H1 (cell line): ENCODE measurements at regions not wholly inside any gene's neighbourhood (a gene's known extent, or its start where the extent isn't known, plus 50 kb on each side); places are given as distances from the start of the nearest gene placed in this dataset.

Experiments
- CTCF ChIA-PET: fragments of 300-600 bp; sonication (Branson Sonifier 250); formaldehyde crosslinking; loops from one replicate; lab custom pipeline; 2021; ENCODE audit not compliant: partially characterized antibody; lab: Charles Lee
- POLR2A ChIA-PET: fragments of 300-600 bp; sonication (Branson Sonifier 250); formaldehyde crosslinking; loops from one replicate; lab custom pipeline; 2021; ENCODE audit warnings: inconsistent platforms; ENCODE audit not compliant: partially characterized antibody; lab: Charles Lee
- DNase-seq, 2 experiments: peaks; one replicate each; pipeline versions ENCODE4 v3.0.0 to v3.0.0-alpha.2; 2010 to 2022; ENCODE audit warnings: low spot score in 2 of 2, low read depth in 1 of 2, mixed read lengths in 1 of 2
- FAIRE-seq: peaks from 2 replicates; lab custom pipeline; 2011; peaks lifted over from hg19 to GRCh38; lab: Jason Lieb, UNC
- H2AFZ ChIP-seq: 2 replicates; pipeline ENCODE4 v1.8.1; 2012; ENCODE audit warnings: low read length, inconsistent platforms
- H2AK5ac ChIP-seq: 2 replicates; pipeline ENCODE4 v1.6.1; 2013; ENCODE audit warnings: low read depth, low read length
- H2BK120ac ChIP-seq: replicated peaks from 2 replicates; pipeline ENCODE3; 2013; ENCODE audit warnings: low read depth, low read length, inconsistent platforms
- H2BK12ac ChIP-seq: 2 replicates; pipeline ENCODE4 v1.6.1; 2013; ENCODE audit warnings: low read depth, low read length
- H2BK15ac ChIP-seq: 2 replicates; pipeline ENCODE4 v1.6.1; 2013; ENCODE audit warnings: low read length
- H2BK20ac ChIP-seq: 2 replicates; pipeline ENCODE4 v1.6.1; 2013; ENCODE audit warnings: low read length
- H2BK5ac ChIP-seq: 2 replicates; pipeline ENCODE4 v1.6.1; 2013; ENCODE audit warnings: low read depth, low read length
- H3K14ac ChIP-seq: 2 replicates; pipeline ENCODE4 v1.6.1; 2013; ENCODE audit warnings: inconsistent platforms; ENCODE audit not compliant: insufficient read length
- H3K18ac ChIP-seq: 2 replicates; pipeline ENCODE4 v1.6.1; 2013; ENCODE audit warnings: low read length; ENCODE audit errors: extremely low read depth
- H3K23ac ChIP-seq: 2 replicates; pipeline ENCODE4 v1.6.1; 2013; ENCODE audit warnings: inconsistent platforms; ENCODE audit not compliant: insufficient read length
- H3K23me2 ChIP-seq: 2 replicates; pipeline ENCODE4 v1.6.1; 2013; ENCODE audit warnings: low read depth, low read length
- H3K27ac ChIP-seq: 2 replicates; pipeline ENCODE4 v1.6.1; 2011; ENCODE audit warnings: low read depth, low read length, inconsistent platforms
- H3K27me3 ChIP-seq, 4 experiments: replicated peaks in 1 of 4; 1 replicate in 1 of 4; 2 replicates in 3 of 4; pipeline versions ENCODE4 v1.6.1 to v1.8.1; 2011 to 2013; ENCODE audit warnings: low read length in 3 of 4, mild to moderate bottlenecking in 3 of 4, inconsistent platforms in 2 of 4, mixed read lengths in 2 of 4, moderate library complexity in 1 of 4; ENCODE audit not compliant: control insufficient read depth in 3 of 4, insufficient read depth in 3 of 4; ENCODE audit errors: extremely low read depth in 1 of 4
- H3K36me3 ChIP-seq, 4 experiments: 2 replicates each; pipeline versions ENCODE4 v1.6.1 to v1.8.1; 2011 to 2013; ENCODE audit warnings: mild to moderate bottlenecking in 4 of 4, low read length in 3 of 4, moderate library complexity in 2 of 4, control low read depth in 1 of 4, inconsistent platforms in 1 of 4; ENCODE audit not compliant: insufficient read depth in 4 of 4, control insufficient read depth in 2 of 4
- H3K4ac ChIP-seq: replicated peaks from 2 replicates; pipeline ENCODE3; 2013; ENCODE audit warnings: low read length, low read depth, mixed read lengths, inconsistent platforms; ENCODE audit not compliant: insufficient read length
- H3K4me1 ChIP-seq, 4 experiments: replicated peaks in 1 of 4; 1 replicate in 1 of 4; 2 replicates in 3 of 4; pipeline versions ENCODE4 v1.6.1 to v1.8.1; 2011 to 2013; ENCODE audit warnings: low read length in 3 of 4, inconsistent platforms in 2 of 4, mixed read lengths in 1 of 4; ENCODE audit not compliant: insufficient read depth in 4 of 4, control insufficient read depth in 3 of 4
- H3K4me2 ChIP-seq, 2 experiments: 2 replicates each; pipeline versions ENCODE4 v1.6.1 to v1.8.1; 2011 to 2013; ENCODE audit warnings: low read depth in 2 of 2, low read length in 2 of 2, control low read depth in 1 of 2, inconsistent platforms in 1 of 2, mild to moderate bottlenecking in 1 of 2; ENCODE audit not compliant: insufficient read depth in 1 of 2
- H3K4me3 ChIP-seq, 4 experiments: fragments of 200-600, 300-600 bp in 1 of 4; sonication (generic), shearing (Covaris generic), sonication (Bioruptor Twin) in 1 of 4; 2 replicates each; pipeline versions ENCODE4 v1.5.1 to v1.8.1; 2011 to 2016; ENCODE audit warnings: low read length in 4 of 4, low read depth in 3 of 4, control low read depth in 2 of 4, inconsistent platforms in 2 of 4, mild to moderate bottlenecking in 2 of 4, mixed read lengths in 1 of 4, moderate library complexity in 1 of 4; ENCODE audit not compliant: insufficient read depth in 2 of 4; ENCODE audit errors: extremely low read depth in 1 of 4
- H3K56ac ChIP-seq: replicated peaks from 2 replicates; pipeline ENCODE3; 2013; ENCODE audit warnings: low read depth, mild to moderate bottlenecking, mixed read lengths, low read length, inconsistent platforms; ENCODE audit not compliant: insufficient read length
- H3K79me1 ChIP-seq: 2 replicates; pipeline ENCODE4 v1.6.1; 2013; ENCODE audit warnings: low read depth, low read length, control low read depth
- H3K79me2 ChIP-seq, 2 experiments: 2 replicates each; pipeline versions ENCODE4 v1.6.1 to v1.8.1; 2012 to 2013; ENCODE audit warnings: low read length in 2 of 2, mild to moderate bottlenecking in 2 of 2, inconsistent platforms in 1 of 2; ENCODE audit not compliant: insufficient read depth in 2 of 2, control insufficient read depth in 1 of 2
- H3K9ac ChIP-seq, 4 experiments: replicated peaks in 1 of 4; 1 replicate in 1 of 4; 2 replicates in 3 of 4; pipeline versions ENCODE4 v1.6.1 to v1.8.1; 2011 to 2013; ENCODE audit warnings: low read depth in 3 of 4, low read length in 3 of 4, control low read depth in 2 of 4, mild to moderate bottlenecking in 2 of 4, moderate library complexity in 2 of 4, inconsistent platforms in 1 of 4; ENCODE audit errors: extremely low read depth in 1 of 4
- H3K9me3 ChIP-seq, 2 experiments: 2 replicates each; pipeline versions ENCODE4 v1.6.1 to v1.8.1; 2012 to 2013; ENCODE audit warnings: mild to moderate bottlenecking in 2 of 2, moderate library complexity in 2 of 2, control low read depth in 1 of 2, inconsistent platforms in 1 of 2, low read depth in 1 of 2, low read length in 1 of 2, mixed read lengths in 1 of 2; ENCODE audit not compliant: insufficient read depth in 2 of 2
- H4K20me1 ChIP-seq, 2 experiments: replicated peaks in 1 of 2; 2 replicates each; pipeline versions ENCODE3 to v1.8.1; 2011 to 2013; ENCODE audit warnings: inconsistent platforms in 2 of 2, low read length in 2 of 2, mild to moderate bottlenecking in 1 of 2; ENCODE audit not compliant: insufficient read depth in 2 of 2, control insufficient read depth in 1 of 2
- H4K5ac ChIP-seq: 2 replicates; pipeline ENCODE4 v1.6.1; 2013; ENCODE audit warnings: low read length, low read depth, mixed read lengths, inconsistent platforms; ENCODE audit not compliant: insufficient read length
- H4K8ac ChIP-seq: 2 replicates; pipeline ENCODE4 v1.8.0; 2013; ENCODE audit warnings: mild to moderate bottlenecking, moderate library complexity, low read length, inconsistent platforms; ENCODE audit not compliant: insufficient read depth; ENCODE audit errors: extremely low read depth
- H4K91ac ChIP-seq: replicated peaks from 2 replicates; pipeline ENCODE3; 2013; ENCODE audit warnings: low read length, mixed read lengths, inconsistent platforms; ENCODE audit not compliant: insufficient read length
- CBX5 ChIP-seq: fragments of 300-800, 300-1000 bp; sonication (generic); IDR thresholded peaks from 2 replicates; pipeline ENCODE4 v1.7.1; 2016; ENCODE audit warnings: antibody characterized with exemption, low read length, low read depth
- CBX8 ChIP-seq: fragments of 300-800, 300-1000 bp; sonication (generic); IDR thresholded peaks from 2 replicates; pipeline ENCODE4 v1.7.1; 2016; ENCODE audit warnings: low read depth, low read length, borderline replicate concordance
- CEBPB ChIP-seq: IDR thresholded peaks from 2 replicates; pipeline ENCODE4 v1.6.1; 2012; ENCODE audit warnings: low read depth, low read length
- CTBP2 ChIP-seq: IDR thresholded peaks from 2 replicates; pipeline ENCODE4 v1.7.0; 2011; ENCODE audit warnings: borderline replicate concordance, mild to moderate bottlenecking, moderate library complexity, mixed read lengths, low read length; ENCODE audit not compliant: insufficient read depth, insufficient read length
- GTF2F1 ChIP-seq: IDR thresholded peaks from 2 replicates; pipeline ENCODE4 v1.6.1; 2012; ENCODE audit warnings: low read depth, low read length, improper control_type of control experiment, borderline replicate concordance
- JUN ChIP-seq: IDR thresholded peaks from 2 replicates; pipeline ENCODE4 v1.6.1; 2011; ENCODE audit warnings: low read depth, mild to moderate bottlenecking, improper control_type of control experiment, low read length
- JUND ChIP-seq: IDR thresholded peaks from 2 replicates; pipeline ENCODE4 v1.6.1; 2011; ENCODE audit warnings: mild to moderate bottlenecking, improper control_type of control experiment, low read length
- NANOG ChIP-seq: IDR thresholded peaks from 2 replicates; pipeline ENCODE4 v1.6.1; 2011; ENCODE audit warnings: low read length, low read depth, mild to moderate bottlenecking, inconsistent platforms; ENCODE audit not compliant: insufficient read depth, poor library complexity, severe bottlenecking
- RFX5 ChIP-seq: IDR thresholded peaks from 2 replicates; pipeline ENCODE4 v1.6.1; 2011; ENCODE audit warnings: low read depth, low read length, improper control_type of control experiment, borderline replicate concordance
- SIRT6 ChIP-seq: IDR thresholded peaks from one replicate; pipeline ENCODE4 v1.7.1; 2012; ENCODE audit warnings: low read length, inconsistent platforms
- TBP ChIP-seq: IDR thresholded peaks from 2 replicates; pipeline ENCODE4 v1.6.1; 2011; ENCODE audit warnings: low read depth, low read length, improper control_type of control experiment
- WGBS, 2 experiments: shearing (Covaris generic) in 1 of 2; methylation state at CpG; one replicate each; pipeline versions ENCODE4 v1.1.6 to v1.1.7; 2013 to 2015; ENCODE audit warnings: low lambda C conversion rate in 2 of 2, mixed read lengths in 2 of 2, inconsistent platforms in 1 of 2, low coverage in 1 of 2, missing lambda C conversion rate in 1 of 2; ENCODE audit not compliant: insufficient replicate concordance in 2 of 2, insufficient coverage in 1 of 2, insufficient read length in 1 of 2; ENCODE audit errors: extremely low coverage in 1 of 2, missing lambda C conversion rate in 1 of 2; 5-methylcytosine and 5-hydroxymethylcytosine counted together
- TF ChIP-seq, protein P1 (sequence below): IDR thresholded peaks from 2 replicates; pipeline ENCODE4 v1.6.1; 2012; ENCODE audit warnings: low read length, inconsistent platforms

GRCh38 chr21:38205940-38206339 is 50.9 kb upstream of the KCNJ15 start:
- Histone ChIP-seq H3K9ac (no peak overlapping the region), H2BK5ac (no peak overlapping the region), H4K8ac (peak overlapping the region; percentile 92), H3K79me1 (no peaks in the 10 kb centered on the region), H3K27ac (no peak overlapping the region), H3K23me2 (no peaks in the 10 kb centered on the region), H3K27me3 (no peaks in the 10 kb centered on the region), H3K4ac (no peak overlapping the region), H3K79me2 (no peaks in the 10 kb centered on the region), H3K56ac (no peak overlapping the region), H4K91ac (no peak overlapping the region), H3K36me3 (no peaks in the 10 kb centered on the region; a peak in 2 of 8 replicates), H2BK15ac (no peak overlapping the region), H3K14ac (no peak overlapping the region), H3K9me3 (peaks cover 0 to 14% of the 10 kb centered on the region in 2 experiments; a peak in 2 of 4 replicates), H4K5ac (no peak overlapping the region), H4K20me1 (no peaks in the 10 kb centered on the region), H2BK12ac (no peak overlapping the region), H3K23ac (no peak overlapping the region), H3K4me2 (no peak overlapping the region), H3K4me1 (no peaks in the 10 kb centered on the region), H2BK20ac (no peak overlapping the region)
- CTCF ChIA-PET = interaction anchor here (0.9 to 5.2 kb wide), 4 partner anchors 13 to 147 kb away, joined by 4 to 31 read pairs (median 8); no protein-coding TSS in a partner anchor
- FAIRE-seq (no peak), DNase-seq (no peak)
- 98% methylated on average over 4 of the region's 5 CpGs; no CpG with 5 or more reads in 1 of the 2 experiments for WGBS, 2 experiments
- POLR2A ChIA-PET = no interaction called here
- TF ChIP-seq RFX5 = no peak
- no peak for TF ChIP-seq TBP
- TF ChIP-seq CEBPB = no peak
- TF ChIP-seq SIRT6 = no peak
- TF ChIP-seq, protein P1, sequence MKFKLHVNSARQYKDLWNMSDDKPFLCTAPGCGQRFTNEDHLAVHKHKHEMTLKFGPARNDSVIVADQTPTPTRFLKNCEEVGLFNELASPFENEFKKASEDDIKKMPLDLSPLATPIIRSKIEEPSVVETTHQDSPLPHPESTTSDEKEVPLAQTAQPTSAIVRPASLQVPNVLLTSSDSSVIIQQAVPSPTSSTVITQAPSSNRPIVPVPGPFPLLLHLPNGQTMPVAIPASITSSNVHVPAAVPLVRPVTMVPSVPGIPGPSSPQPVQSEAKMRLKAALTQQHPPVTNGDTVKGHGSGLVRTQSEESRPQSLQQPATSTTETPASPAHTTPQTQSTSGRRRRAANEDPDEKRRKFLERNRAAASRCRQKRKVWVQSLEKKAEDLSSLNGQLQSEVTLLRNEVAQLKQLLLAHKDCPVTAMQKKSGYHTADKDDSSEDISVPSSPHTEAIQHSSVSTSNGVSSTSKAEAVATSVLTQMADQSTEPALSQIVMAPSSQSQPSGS = no peak
- no peak for TF ChIP-seq CTBP2
- no peak for TF ChIP-seq JUND
- TF ChIP-seq CBX5 = no peak
- TF ChIP-seq JUN = no peak
- TF ChIP-seq NANOG = no peak
- TF ChIP-seq GTF2F1 = no peak
- TF ChIP-seq CBX8 = no peak
- TF ChIP-seq, all 59 proteins: peak for 0
- Histone ChIP-seq H3K18ac (no peak overlapping the region), H2BK120ac (no peak overlapping the region), H2AK5ac (no peak overlapping the region), H3K4me3 (no peak overlapping the region), H2AFZ (no peak overlapping the region)
